GM12878 (cell line): ENCODE measurements at regions not wholly inside any gene's neighbourhood (a gene's known extent, or its start where the extent isn't known, plus 50 kb on each side); places are given as distances from the start of the nearest gene placed in this dataset.

Experiments used
- CBFB ChIP-seq: IDR thresholded peaks from 2 replicates; pipeline ENCODE4 v1.6.1; 2016; ENCODE audit warnings: antibody characterized with exemption, low read depth
- CHD2 ChIP-seq: IDR thresholded peaks from 2 replicates; pipeline ENCODE4 v1.6.1; 2011; ENCODE audit warnings: low read depth, low read length, improper control_type of control experiment, borderline replicate concordance
- E4F1 ChIP-seq: fragments of 450-650 bp; IDR thresholded peaks from 2 replicates; pipeline ENCODE4 v1.6.1; 2018; ENCODE audit warnings: borderline replicate concordance, mild to moderate bottlenecking; ENCODE audit not compliant: partially characterized antibody
- HDAC6 ChIP-seq: fragments of 200-600 bp; sonication (generic); IDR thresholded peaks from one replicate; pipeline ENCODE4 v1.8.0; 2017; ENCODE audit warnings: antibody characterized with exemption; ENCODE audit not compliant: unreplicated experiment
- MEF2A ChIP-seq: IDR thresholded peaks from 2 replicates; pipeline ENCODE4 v1.6.1; 2011; ENCODE audit warnings: low read depth, mild to moderate bottlenecking, low read length, moderate library complexity; ENCODE audit not compliant: insufficient read depth
- MTA3 ChIP-seq: IDR thresholded peaks from 2 replicates; pipeline ENCODE4 v1.6.1; 2012; ENCODE audit warnings: low read length, inconsistent platforms, borderline replicate concordance
- MYC ChIP-seq: IDR thresholded peaks from 2 replicates; pipeline ENCODE4 v1.6.1; 2011; ENCODE audit warnings: mild to moderate bottlenecking, low read length, moderate library complexity, inconsistent platforms; ENCODE audit not compliant: insufficient read depth, insufficient replicate concordance, insufficient read length, severe bottlenecking
- NFYA ChIP-seq: IDR thresholded peaks from 2 replicates; pipeline ENCODE4 v1.6.1; 2011; ENCODE audit warnings: low read depth, mild to moderate bottlenecking, low read length, improper control_type of control experiment, borderline replicate concordance
- NR2C1 ChIP-seq: fragments of 450-650 bp; IDR thresholded peaks from 2 replicates; pipeline ENCODE4 v1.6.1; 2017; ENCODE audit warnings: antibody characterized with exemption, mild to moderate bottlenecking, moderate library complexity
- SREBF1 ChIP-seq: IDR thresholded peaks from 2 replicates; pipeline ENCODE4 v1.6.1; 2012; ENCODE audit warnings: mild to moderate bottlenecking, low read length
- SRF ChIP-seq, 2 experiments: IDR thresholded peaks; 2 replicates each; pipeline ENCODE4 v1.6.1; 2011; ENCODE audit warnings: low read depth in 2 of 2, low read length in 2 of 2, mild to moderate bottlenecking in 1 of 2, moderate library complexity in 1 of 2
- USF2 ChIP-seq: IDR thresholded peaks from 2 replicates; pipeline ENCODE4 v1.6.1; 2011; ENCODE audit warnings: low read depth, low read length, improper control_type of control experiment, borderline replicate concordance
- ZBED1 ChIP-seq: IDR thresholded peaks from 2 replicates; pipeline ENCODE4 v1.6.1; 2016; ENCODE audit warnings: borderline replicate concordance
- ZNF592 ChIP-seq: fragments of 450-650 bp; IDR thresholded peaks from 2 replicates; pipeline ENCODE4 v1.6.1; 2017; ENCODE audit warnings: mild to moderate bottlenecking, moderate library complexity
- ZNF687 ChIP-seq: fragments of 450-650 bp; IDR thresholded peaks from 2 replicates; pipeline ENCODE4 v1.6.1; 2017; ENCODE audit warnings: mild to moderate bottlenecking, moderate library complexity

- TF ChIP-seq ZNF592 (no peak), E4F1 (no peak), USF2 (no peak), SRF (IDR thresholded peaks at IDR 0.05; ENCODE audit: low read depth in 2 of 2, low read length in 2 of 2) (no peak), MEF2A (peak; percentile 84), ZNF687 (peak; percentile 46), CHD2 (peak; percentile 33; the same call in 1 of the 2 replicates), ZBED1 (no peak), SREBF1 (no peak), NFYA (no peak), CBFB (no peak), MYC (no peak), MTA3 (peak; percentile 66; the same call in 1 of the 2 replicates), HDAC6 (no peak), NR2C1 (peak; percentile 68)
Observed at GRCh38 chr6:11828262-11828870, 49.8 kb upstream of the ADTRP start (continued).
